ENCODE measurements at regions not wholly inside any gene's neighbourhood (a gene's known extent, or its start where the extent isn't known, plus 50 kb on each side); places are given as distances from the start of the nearest gene placed in this dataset.

DNA sequence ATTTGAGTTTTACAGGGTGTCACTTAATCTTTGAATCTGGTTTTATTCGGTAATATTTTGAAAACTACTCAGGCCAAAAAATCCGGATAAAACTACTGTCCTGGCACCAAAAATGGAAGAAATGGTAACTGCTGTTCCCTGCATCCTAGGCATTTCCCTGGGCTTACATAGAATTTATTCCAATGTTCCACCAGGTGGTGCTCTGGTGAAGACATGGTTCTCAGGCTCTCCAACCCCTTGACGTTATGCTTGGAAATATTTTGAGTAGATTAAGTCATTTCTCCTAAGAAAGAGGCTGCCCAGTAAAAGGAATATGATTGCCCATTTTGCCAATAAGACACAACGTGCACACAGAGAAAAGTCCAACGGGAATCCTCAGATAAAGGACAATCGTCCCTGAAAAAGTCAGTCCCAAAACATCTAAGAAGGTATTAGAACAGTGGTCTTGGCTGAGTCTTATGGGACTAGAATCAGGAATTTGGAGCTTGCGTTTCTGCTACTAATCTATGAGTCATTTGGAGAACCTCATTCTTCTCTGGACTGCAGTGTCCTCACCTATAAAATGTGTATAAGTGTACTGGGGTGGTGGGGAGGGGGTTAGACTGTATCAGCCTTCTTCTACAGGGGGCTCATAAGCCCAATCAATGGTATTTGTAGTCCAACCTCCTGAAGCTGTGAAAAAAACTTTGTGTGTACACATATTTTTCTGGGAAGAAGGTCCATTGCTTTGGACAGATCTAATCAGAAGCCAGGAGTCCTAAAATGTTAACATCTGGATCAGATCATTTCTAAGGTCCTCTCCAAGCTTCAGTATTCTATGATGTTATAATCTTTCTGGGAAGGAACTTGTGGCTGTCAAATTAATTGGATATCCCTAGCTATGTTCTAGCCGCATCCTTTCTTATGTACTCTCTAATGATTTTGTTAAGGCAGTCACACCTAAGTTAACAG, 131.0 kb upstream of the BMP2 start:
- H3K4me3 Mint-ChIP-seq (ENCODE audit: unreplicated experiment) = no peak overlapping the region
- H3K4me1 Mint-ChIP-seq (ENCODE audit: insufficient read depth, unreplicated experiment) = peaks cover 17% of the 10 kb centered on the region
- no peaks in the 10 kb centered on the region for H3K9me3 Mint-ChIP-seq (ENCODE audit: unreplicated experiment)
- ChIA-PET CTCF (interaction anchor here (0.6 to 4.6 kb wide), 69 partner anchors 8 to 1291 kb away, joined by 3 to 84 read pairs (median 5); partner anchors contain the start of gene BMP2), POLR2A (interaction anchor here (0.6 to 3.7 kb wide), 8 partner anchors 12 to 157 kb away, joined by 3 to 21 read pairs (median 4); partner anchors contain the start of gene BMP2)
- no TSS peak for BruUV-seq (replicated peaks)
- peak; percentile 80 for DNase-seq (ENCODE audit: unreplicated experiment)
- no peaks in the 10 kb centered on the region for H3K36me3 Mint-ChIP-seq (ENCODE audit: insufficient read depth, unreplicated experiment)
- TF ChIP-seq CTCF (IDR thresholded peaks at IDR 0.05; ENCODE audit: unreplicated experiment) = peak; percentile 55
- no peaks in the 10 kb centered on the region for H3K27me3 Mint-ChIP-seq (ENCODE audit: insufficient read depth, unreplicated experiment)
- intact Hi-C loops (cut with micrococcal nuclease) = loop anchor here (1.0 to 5.0 kb wide), 7 partner anchors 46 to 1223 kb away; no protein-coding TSS in a partner anchor
- no peak overlapping the region for H3K27ac Mint-ChIP-seq (ENCODE audit: low read depth, unreplicated experiment)

DNA sequence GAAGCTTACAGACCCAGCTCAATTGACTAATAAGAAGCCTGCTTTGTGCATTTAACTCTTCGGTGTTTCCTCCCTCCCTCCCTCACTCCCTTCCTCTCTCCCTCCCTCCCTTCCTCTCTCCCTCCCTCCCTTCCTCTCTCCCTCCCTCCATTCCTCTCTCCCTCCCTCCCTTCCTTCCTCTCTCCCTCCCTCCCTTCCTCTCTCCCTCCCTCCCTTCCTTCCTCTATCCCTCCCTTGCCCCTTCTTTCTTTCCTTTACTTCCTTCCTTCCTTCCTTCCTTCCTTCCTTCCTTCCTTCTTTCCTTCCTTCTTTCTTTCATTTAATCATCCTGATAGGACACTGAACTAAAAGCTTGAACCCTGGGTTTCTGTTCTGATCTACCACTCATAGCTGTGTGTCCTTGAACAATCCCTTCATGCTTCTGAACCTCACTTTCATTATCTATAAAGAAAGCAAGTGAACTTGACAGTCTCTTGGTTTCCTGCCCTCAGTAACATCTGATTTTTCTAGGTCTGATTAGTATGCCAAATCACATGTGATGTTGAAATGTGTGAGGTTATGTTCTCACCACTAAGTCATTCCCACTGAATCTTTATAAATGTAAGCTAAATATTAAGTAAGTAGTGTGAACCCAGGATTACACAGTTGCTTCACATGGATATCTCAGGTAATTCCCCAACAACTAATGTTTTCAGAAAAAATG, 132.3 kb upstream of the BMP2 start:
- peaks cover 17% of the 10 kb centered on the region for H3K4me1 Mint-ChIP-seq (ENCODE audit: insufficient read depth, unreplicated experiment)
- DNase-seq (ENCODE audit: unreplicated experiment) = no peak
- H3K27ac Mint-ChIP-seq (ENCODE audit: low read depth, unreplicated experiment) = no peak overlapping the region
- H3K27me3 Mint-ChIP-seq (ENCODE audit: insufficient read depth, unreplicated experiment) = no peaks in the 10 kb centered on the region
- BruUV-seq (replicated peaks) = no TSS peak
- H3K36me3 Mint-ChIP-seq (ENCODE audit: insufficient read depth, unreplicated experiment) = no peaks in the 10 kb centered on the region
- no peak overlapping the region for H3K4me3 Mint-ChIP-seq (ENCODE audit: unreplicated experiment)
- H3K9me3 Mint-ChIP-seq (ENCODE audit: unreplicated experiment) = no peaks in the 10 kb centered on the region
- ChIA-PET CTCF (interaction anchor here (0.5 to 4.6 kb wide), 54 partner anchors 8 to 1294 kb away, joined by 3 to 84 read pairs (median 4); partner anchors contain the start of gene BMP2), POLR2A (interaction anchor here (0.7 to 3.7 kb wide), 6 partner anchors 16 to 134 kb away, joined by 3 to 21 read pairs (median 4); partner anchors contain the start of gene BMP2)
- intact Hi-C loops (cut with micrococcal nuclease) = loop anchor here (5.0 kb wide), 1 partner anchor 742 kb away; no protein-coding TSS in a partner anchor
- TF ChIP-seq CTCF (IDR thresholded peaks at IDR 0.05; ENCODE audit: unreplicated experiment) = no peak

DNA sequence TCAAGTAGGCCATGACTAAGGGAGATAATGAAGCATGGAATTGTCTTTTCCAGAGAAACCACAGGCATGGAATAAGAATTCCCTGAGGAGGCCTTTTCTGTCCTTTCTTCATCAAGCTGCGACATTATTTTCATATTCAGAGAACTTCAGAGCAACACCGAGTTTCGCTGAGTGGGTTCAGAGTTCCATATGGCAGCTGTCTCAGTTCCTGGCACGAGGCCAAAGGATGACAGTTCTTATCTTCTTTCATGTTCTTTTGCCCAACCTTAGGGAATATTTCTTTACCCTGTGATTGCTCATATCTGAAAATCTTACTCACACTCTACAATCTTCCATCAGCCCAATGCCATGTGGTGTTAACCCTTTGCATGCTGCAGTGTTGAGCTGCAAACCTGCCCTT, 135.3 kb upstream of the BMP2 start:
- H3K27me3 Mint-ChIP-seq (ENCODE audit: insufficient read depth, unreplicated experiment) = no peaks in the 10 kb centered on the region
- no peaks in the 10 kb centered on the region for H3K36me3 Mint-ChIP-seq (ENCODE audit: insufficient read depth, unreplicated experiment)
- peaks cover 17% of the 10 kb centered on the region for H3K4me1 Mint-ChIP-seq (ENCODE audit: insufficient read depth, unreplicated experiment)
- no peak overlapping the region for H3K4me3 Mint-ChIP-seq (ENCODE audit: unreplicated experiment)
- no peak overlapping the region for H3K27ac Mint-ChIP-seq (ENCODE audit: low read depth, unreplicated experiment)
- no peaks in the 10 kb centered on the region for H3K9me3 Mint-ChIP-seq (ENCODE audit: unreplicated experiment)
- no peak for TF ChIP-seq CTCF (IDR thresholded peaks at IDR 0.05; ENCODE audit: unreplicated experiment)
- DNase-seq (ENCODE audit: unreplicated experiment) = peak; percentile 20
- BruUV-seq (replicated peaks) = no TSS peak
- ChIA-PET CTCF (interaction anchor here (0.6 to 2.6 kb wide), 7 partner anchors 37 to 1227 kb away, joined by 3 to 12 read pairs (median 3); no protein-coding TSS in a partner anchor), POLR2A (interaction anchor here (0.8 to 1.4 kb wide), 4 partner anchors 16 to 73 kb away, joined by 3 to 4 read pairs (median 3); no protein-coding TSS in a partner anchor)
- intact Hi-C loops (cut with micrococcal nuclease) = no loop called here
